Liver (tissue), 8 donors: ENCODE measurements at regions not wholly inside any gene's neighbourhood (a gene's known extent, or its start where the extent isn't known, plus 50 kb on each side); places are given as distances from the start of the nearest gene placed in this dataset.

Experiments used
- DNase-seq: peaks from one replicate; pipeline ENCODE4 v3.0.0-alpha.2; 2017; ENCODE audit warnings: low spot score
- H3K27ac ChIP-seq, 2 donors: one replicate each; pipeline ENCODE4 v1.7.0; 2013; ENCODE audit warnings: inconsistent platforms in 2 of 2, low read length in 2 of 2, control low read depth in 1 of 2, low read depth in 1 of 2, mild to moderate bottlenecking in 1 of 2
- H3K27me3 ChIP-seq, 4 donors: one replicate each; pipeline versions ENCODE4 v1.6.1 to v1.7.0; 2013; ENCODE audit warnings: low read length in 3 of 4, inconsistent platforms in 1 of 4, mild to moderate bottlenecking in 1 of 4, moderate library complexity in 1 of 4; ENCODE audit not compliant: control insufficient read depth in 4 of 4, insufficient read depth in 4 of 4
- H3K36me3 ChIP-seq, 4 donors: one replicate each; pipeline versions ENCODE4 v1.6.1 to v1.7.0; 2013; ENCODE audit warnings: low read length in 3 of 4, mild to moderate bottlenecking in 3 of 4, low read depth in 1 of 4, moderate library complexity in 1 of 4; ENCODE audit not compliant: control insufficient read depth in 4 of 4, insufficient read depth in 3 of 4
- H3K4me1 ChIP-seq, 4 donors: one replicate each; pipeline versions ENCODE4 v1.6.1 to v1.7.0; 2013; ENCODE audit warnings: low read length in 3 of 4, mild to moderate bottlenecking in 3 of 4, moderate library complexity in 1 of 4; ENCODE audit not compliant: control insufficient read depth in 4 of 4, insufficient read depth in 4 of 4
- H3K4me3 ChIP-seq, 3 donors: one replicate each; pipeline versions ENCODE4 v1.6.1 to v1.7.0; 2013; ENCODE audit warnings: low read length in 3 of 3, control low read depth in 1 of 3, low read depth in 1 of 3, mild to moderate bottlenecking in 1 of 3
- H3K9ac ChIP-seq, 2 donors: one replicate each; pipeline ENCODE4 v1.7.0; 2013; ENCODE audit warnings: low read length in 2 of 2, mild to moderate bottlenecking in 2 of 2, moderate library complexity in 2 of 2, control low read depth in 1 of 2, low read depth in 1 of 2
- H3K9me3 ChIP-seq, 4 donors: one replicate each; pipeline versions ENCODE4 v1.6.1 to v1.7.0; 2013; ENCODE audit warnings: low read length in 3 of 4; ENCODE audit not compliant: control insufficient read depth in 4 of 4
- FOXA1 ChIP-seq: IDR thresholded peaks from 2 replicates; pipeline ENCODE4 v1.6.1; 2016; ENCODE audit warnings: antibody characterized with exemption
- GABPA ChIP-seq, 2 donors: IDR thresholded peaks in 1 of 2; conservative IDR thresholded peaks in 1 of 2; 2 replicates each; pipeline ENCODE4 v1.6.1; 2016; ENCODE audit warnings: antibody characterized with exemption in 2 of 2, mild to moderate bottlenecking in 1 of 2, moderate library complexity in 1 of 2
- HNF4A ChIP-seq, 2 donors: conservative IDR thresholded peaks; 2 replicates each; pipeline ENCODE4 v1.6.1; 2016; ENCODE audit warnings: antibody characterized with exemption in 2 of 2, mild to moderate bottlenecking in 2 of 2
- HNF4G ChIP-seq: IDR thresholded peaks from 2 replicates; pipeline ENCODE4 v1.6.1; 2016; ENCODE audit warnings: antibody characterized with exemption
- JUND ChIP-seq, 2 donors: IDR thresholded peaks; 2 replicates each; pipeline ENCODE4 v1.6.1; 2016; ENCODE audit warnings: antibody characterized with exemption in 2 of 2
- NR2F2 ChIP-seq: IDR thresholded peaks from 2 replicates; pipeline ENCODE4 v1.6.1; 2016; ENCODE audit warnings: antibody characterized with exemption
- RAD21 ChIP-seq, 2 donors: IDR thresholded peaks; 2 replicates each; pipeline ENCODE4 v1.6.1; 2016; ENCODE audit warnings: antibody characterized with exemption in 2 of 2, mild to moderate bottlenecking in 2 of 2
- SP1 ChIP-seq: IDR thresholded peaks from 2 replicates; pipeline ENCODE4 v1.6.1; 2018; ENCODE audit warnings: antibody characterized with exemption, mild to moderate bottlenecking
- TAF1 ChIP-seq: conservative IDR thresholded peaks from 2 replicates; pipeline ENCODE4 v1.6.1; 2016; ENCODE audit warnings: antibody characterized with exemption, mild to moderate bottlenecking
- YY1 ChIP-seq: IDR thresholded peaks from 2 replicates; pipeline ENCODE4 v1.6.1; 2016; ENCODE audit warnings: antibody characterized with exemption, mild to moderate bottlenecking
- WGBS: extraction: QIAGEN DNeasy Blood & Tissue Kit; methylation state at CpG from one replicate; pipeline ENCODE4 v1.1.7; 2013; 5-methylcytosine and 5-hydroxymethylcytosine counted together
- TF ChIP-seq, protein P1 (sequence below): IDR thresholded peaks from 2 replicates; pipeline ENCODE4 v1.6.1; 2016; ENCODE audit warnings: antibody characterized with exemption
- TF ChIP-seq, protein P2 (sequence below): fragments of 150-350 bp; IDR thresholded peaks from 2 replicates; pipeline ENCODE4 v1.5.1; 2017; ENCODE audit warnings: improper control_type of control experiment, low read depth, low read length; ENCODE audit not compliant: missing input control
- TF ChIP-seq, protein P3 (sequence below): IDR thresholded peaks from 2 replicates; pipeline ENCODE4 v1.6.1; 2016; ENCODE audit warnings: antibody characterized with exemption
- TF ChIP-seq, protein P4 (sequence below): IDR thresholded peaks from 2 replicates; pipeline ENCODE4 v1.6.1; 2016; ENCODE audit warnings: antibody characterized with exemption, mild to moderate bottlenecking
- donor health status: healthy.
- donor health status: healthy.
- donor health status: healthy.
- donor health status: healthy.
- donor health status: healthy.

DNA sequence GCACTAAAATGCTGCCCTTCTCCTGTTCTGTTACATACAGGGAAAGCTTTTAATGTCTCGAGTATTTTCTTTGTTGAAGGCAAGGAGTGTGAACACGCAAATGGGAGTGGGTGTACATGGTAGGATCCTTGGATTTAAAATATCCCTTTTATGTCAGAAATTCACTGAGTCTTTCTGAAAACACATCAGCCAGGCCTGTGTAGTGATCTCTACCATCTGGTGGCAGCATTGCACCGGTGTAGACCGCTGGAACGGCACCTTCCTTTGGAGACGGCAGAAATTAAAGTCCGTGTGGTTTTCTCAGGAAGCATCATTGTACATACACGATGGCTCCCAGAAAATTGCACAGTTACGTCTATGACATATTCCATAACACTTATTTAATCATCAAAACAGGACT is 515.8 kb downstream of the GALR1 start:
- Histone ChIP-seq H3K9me3 (peaks cover 0 to 2% (median 0%) of the 10 kb centered on the region in 4 donors), H3K4me1 (no peaks in the 10 kb centered on the region), H3K4me3 (no peak overlapping the region), H3K9ac (no peak overlapping the region), H3K27me3 (peaks cover 0 to 3% (median 1%) of the 10 kb centered on the region in 4 donors), H3K27ac (no peak overlapping the region), H3K36me3 (no peaks in the 10 kb centered on the region)
- 10% methylated on average over 9 of the region's 9 CpGs for WGBS
- no peak for DNase-seq
- TF ChIP-seq, protein P1, sequence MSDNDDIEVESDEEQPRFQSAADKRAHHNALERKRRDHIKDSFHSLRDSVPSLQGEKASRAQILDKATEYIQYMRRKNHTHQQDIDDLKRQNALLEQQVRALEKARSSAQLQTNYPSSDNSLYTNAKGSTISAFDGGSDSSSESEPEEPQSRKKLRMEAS = no peak
- TF ChIP-seq, protein P2, sequence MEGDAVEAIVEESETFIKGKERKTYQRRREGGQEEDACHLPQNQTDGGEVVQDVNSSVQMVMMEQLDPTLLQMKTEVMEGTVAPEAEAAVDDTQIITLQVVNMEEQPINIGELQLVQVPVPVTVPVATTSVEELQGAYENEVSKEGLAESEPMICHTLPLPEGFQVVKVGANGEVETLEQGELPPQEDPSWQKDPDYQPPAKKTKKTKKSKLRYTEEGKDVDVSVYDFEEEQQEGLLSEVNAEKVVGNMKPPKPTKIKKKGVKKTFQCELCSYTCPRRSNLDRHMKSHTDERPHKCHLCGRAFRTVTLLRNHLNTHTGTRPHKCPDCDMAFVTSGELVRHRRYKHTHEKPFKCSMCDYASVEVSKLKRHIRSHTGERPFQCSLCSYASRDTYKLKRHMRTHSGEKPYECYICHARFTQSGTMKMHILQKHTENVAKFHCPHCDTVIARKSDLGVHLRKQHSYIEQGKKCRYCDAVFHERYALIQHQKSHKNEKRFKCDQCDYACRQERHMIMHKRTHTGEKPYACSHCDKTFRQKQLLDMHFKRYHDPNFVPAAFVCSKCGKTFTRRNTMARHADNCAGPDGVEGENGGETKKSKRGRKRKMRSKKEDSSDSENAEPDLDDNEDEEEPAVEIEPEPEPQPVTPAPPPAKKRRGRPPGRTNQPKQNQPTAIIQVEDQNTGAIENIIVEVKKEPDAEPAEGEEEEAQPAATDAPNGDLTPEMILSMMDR = no peak
- TF ChIP-seq RAD21 (IDR thresholded peaks at IDR 0.05) (peak; percentile 72 to 75), FOXA1 (no peak)

DNA sequence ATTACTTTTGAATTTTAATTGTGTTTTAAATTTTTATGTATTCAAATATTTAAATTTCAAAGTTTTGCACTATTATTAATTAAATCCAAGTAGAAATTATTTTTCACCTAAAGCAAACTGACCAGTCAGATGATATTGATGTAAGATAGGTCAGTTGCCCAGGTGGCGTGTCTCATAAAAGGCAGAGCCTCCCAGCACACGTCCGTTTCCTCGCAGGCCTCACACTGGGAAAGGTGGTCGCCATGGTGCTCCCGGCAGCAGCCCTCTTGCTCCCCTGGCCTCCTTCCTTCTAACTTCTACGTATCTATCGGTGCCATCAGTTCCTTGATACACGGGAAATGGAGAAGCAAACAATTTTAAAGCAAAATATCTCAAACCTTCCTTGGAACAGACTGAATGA is 516.8 kb downstream of the GALR1 start:
- DNase-seq = no peak
- no peaks in the 10 kb centered on the region for H3K4me1 ChIP-seq
- no peak overlapping the region for H3K4me3 ChIP-seq
- H3K36me3 ChIP-seq = no peaks in the 10 kb centered on the region
- no peak overlapping the region for H3K9ac ChIP-seq
- peaks cover 0 to 2% (median 0%) of the 10 kb centered on the region in 4 donors for H3K9me3 ChIP-seq
- no peak overlapping the region for H3K27ac ChIP-seq
- no peak for TF ChIP-seq SP1
- TF ChIP-seq, protein P3, sequence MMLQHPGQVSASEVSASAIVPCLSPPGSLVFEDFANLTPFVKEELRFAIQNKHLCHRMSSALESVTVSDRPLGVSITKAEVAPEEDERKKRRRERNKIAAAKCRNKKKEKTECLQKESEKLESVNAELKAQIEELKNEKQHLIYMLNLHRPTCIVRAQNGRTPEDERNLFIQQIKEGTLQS = no peak
- TF ChIP-seq, protein P4, sequence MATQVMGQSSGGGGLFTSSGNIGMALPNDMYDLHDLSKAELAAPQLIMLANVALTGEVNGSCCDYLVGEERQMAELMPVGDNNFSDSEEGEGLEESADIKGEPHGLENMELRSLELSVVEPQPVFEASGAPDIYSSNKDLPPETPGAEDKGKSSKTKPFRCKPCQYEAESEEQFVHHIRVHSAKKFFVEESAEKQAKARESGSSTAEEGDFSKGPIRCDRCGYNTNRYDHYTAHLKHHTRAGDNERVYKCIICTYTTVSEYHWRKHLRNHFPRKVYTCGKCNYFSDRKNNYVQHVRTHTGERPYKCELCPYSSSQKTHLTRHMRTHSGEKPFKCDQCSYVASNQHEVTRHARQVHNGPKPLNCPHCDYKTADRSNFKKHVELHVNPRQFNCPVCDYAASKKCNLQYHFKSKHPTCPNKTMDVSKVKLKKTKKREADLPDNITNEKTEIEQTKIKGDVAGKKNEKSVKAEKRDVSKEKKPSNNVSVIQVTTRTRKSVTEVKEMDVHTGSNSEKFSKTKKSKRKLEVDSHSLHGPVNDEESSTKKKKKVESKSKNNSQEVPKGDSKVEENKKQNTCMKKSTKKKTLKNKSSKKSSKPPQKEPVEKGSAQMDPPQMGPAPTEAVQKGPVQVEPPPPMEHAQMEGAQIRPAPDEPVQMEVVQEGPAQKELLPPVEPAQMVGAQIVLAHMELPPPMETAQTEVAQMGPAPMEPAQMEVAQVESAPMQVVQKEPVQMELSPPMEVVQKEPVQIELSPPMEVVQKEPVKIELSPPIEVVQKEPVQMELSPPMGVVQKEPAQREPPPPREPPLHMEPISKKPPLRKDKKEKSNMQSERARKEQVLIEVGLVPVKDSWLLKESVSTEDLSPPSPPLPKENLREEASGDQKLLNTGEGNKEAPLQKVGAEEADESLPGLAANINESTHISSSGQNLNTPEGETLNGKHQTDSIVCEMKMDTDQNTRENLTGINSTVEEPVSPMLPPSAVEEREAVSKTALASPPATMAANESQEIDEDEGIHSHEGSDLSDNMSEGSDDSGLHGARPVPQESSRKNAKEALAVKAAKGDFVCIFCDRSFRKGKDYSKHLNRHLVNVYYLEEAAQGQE = no peak
- TF ChIP-seq, protein P1 = no peak
- no peak for TF ChIP-seq GABPA (IDR thresholded peaks at IDR 0.05 in 1 of 2, conservative IDR thresholded peaks at IDR 0.05 in 1 of 2)
- no peak for TF ChIP-seq JUND (IDR thresholded peaks at IDR 0.05)
- TF ChIP-seq HNF4G = no peak
- no peak for TF ChIP-seq FOXA1
- TF ChIP-seq HNF4A (conservative IDR thresholded peaks at IDR 0.05) = no peak
- TF ChIP-seq YY1 = no peak
- no peak for TF ChIP-seq NR2F2
- TF ChIP-seq, protein P2 = no peak
- TF ChIP-seq TAF1 = no peak
- 71% methylated on average over 9 of the region's 9 CpGs for WGBS
- no peaks in the 10 kb centered on the region for H3K27me3 ChIP-seq
